ENCODE measurements at regions not wholly inside any gene's neighbourhood (a gene's known extent, or its start where the extent isn't known, plus 50 kb on each side); places are given as distances from the start of the nearest gene placed in this dataset.
"Not testable (repeated sequence)": the region's sequence is repeated elsewhere in the genome, so short reads cannot be mapped to it uniquely, and the experiment has no call there.

GRCh38 chr6:11380549-11380948 lies 148.1 kb upstream of the NEDD9 start:
- DNase-seq = no peak

GRCh38 chr6:11379805-11380204 lies 147.3 kb upstream of the NEDD9 start:
- no peak for DNase-seq

GRCh38 chr6:11378639-11379038 lies 146.2 kb upstream of the NEDD9 start:
- DNase-seq = no peak

GRCh38 chr6:11374036-11375010 lies 141.9 kb upstream of the NEDD9 start:
- no peak for DNase-seq

- no peak for DNase-seq
These were observed 140.7 kb upstream of the NEDD9 start for GRCh38 chr6:11373208-11373607.

- not testable (repeated sequence) for DNase-seq
These were observed 139.8 kb upstream of the NEDD9 start for GRCh38 chr6:11372186-11372790.

GRCh38 chr6:11370191-11371018 lies 137.9 kb upstream of the NEDD9 start:
- DNase-seq = no peak

GRCh38 chr6:11368760-11369159 lies 136.3 kb upstream of the NEDD9 start:
- no peak for DNase-seq

GRCh38 chr6:11368264-11368663 lies 135.8 kb upstream of the NEDD9 start:
- no peak for DNase-seq

- DNase-seq = no peak
These were observed 135.3 kb upstream of the NEDD9 start for GRCh38 chr6:11367638-11368199.

GRCh38 chr6:11366934-11367637 lies 134.6 kb upstream of the NEDD9 start:
- no peak for DNase-seq

GRCh38 chr6:11366183-11366933 lies 133.9 kb upstream of the NEDD9 start:
- no peak for DNase-seq

- no peak for DNase-seq
These were observed 132.5 kb upstream of the NEDD9 start for GRCh38 chr6:11364971-11365397.

GRCh38 chr6:11363881-11364576 lies 131.6 kb upstream of the NEDD9 start:
- no peak for DNase-seq

GRCh38 chr6:11362564-11362963 lies 130.1 kb upstream of the NEDD9 start:
- no peak for DNase-seq

GRCh38 chr6:11358904-11359830 lies 126.7 kb upstream of the NEDD9 start:
- no peak for DNase-seq

- no peak for DNase-seq
These were observed 124.8 kb upstream of the NEDD9 start for GRCh38 chr6:11357285-11357684.

GRCh38 chr6:11356404-11357155 lies 124.1 kb upstream of the NEDD9 start:
- DNase-seq = no peak

GRCh38 chr6:11353921-11354389 lies 121.5 kb upstream of the NEDD9 start:
- no peak for DNase-seq

All from NCI-H2081 (cell line).